Endothelial cell (in vitro differentiated cells): ENCODE measurements at regions not wholly inside any gene's neighbourhood (a gene's known extent, or its start where the extent isn't known, plus 50 kb on each side); places are given as distances from the start of the nearest gene placed in this dataset.

Experiments
- DNase-seq: peaks from one replicate; pipeline ENCODE4 v3.0.0; 2021; ENCODE audit warnings: low spot score
- H3K27ac Mint-ChIP-seq: one replicate; pipeline ENCODE4 v1.8.0; 2021; ENCODE audit warnings: mixed read lengths, inconsistent platforms; ENCODE audit not compliant: unreplicated experiment
- H3K27me3 Mint-ChIP-seq: one replicate; pipeline ENCODE4 v1.8.0; 2021; ENCODE audit warnings: mild to moderate bottlenecking, moderate library complexity, mixed read lengths, inconsistent platforms; ENCODE audit not compliant: unreplicated experiment
- H3K36me3 Mint-ChIP-seq: one replicate; pipeline ENCODE4 v1.8.0; 2021; ENCODE audit warnings: mild to moderate bottlenecking, low read depth, mixed read lengths, inconsistent platforms; ENCODE audit not compliant: unreplicated experiment
- H3K4me1 Mint-ChIP-seq: one replicate; pipeline ENCODE4 v1.8.0; 2021; ENCODE audit warnings: mild to moderate bottlenecking, mixed read lengths, inconsistent platforms; ENCODE audit not compliant: unreplicated experiment
- H3K4me3 Mint-ChIP-seq: one replicate; pipeline ENCODE4 v1.8.0; 2021; ENCODE audit warnings: mild to moderate bottlenecking, mixed read lengths, inconsistent platforms; ENCODE audit not compliant: unreplicated experiment
- H3K9me3 Mint-ChIP-seq: one replicate; pipeline ENCODE4 v1.8.0; 2021; ENCODE audit warnings: mixed read lengths, inconsistent platforms; ENCODE audit not compliant: unreplicated experiment
- TF ChIP-seq, protein P1 (sequence below): fragments of 200-600 bp; sonication (generic); IDR thresholded peaks from one replicate; pipeline ENCODE4 v1.5.0; 2021; ENCODE audit warnings: antibody characterized with exemption; ENCODE audit not compliant: unreplicated experiment

DNA sequence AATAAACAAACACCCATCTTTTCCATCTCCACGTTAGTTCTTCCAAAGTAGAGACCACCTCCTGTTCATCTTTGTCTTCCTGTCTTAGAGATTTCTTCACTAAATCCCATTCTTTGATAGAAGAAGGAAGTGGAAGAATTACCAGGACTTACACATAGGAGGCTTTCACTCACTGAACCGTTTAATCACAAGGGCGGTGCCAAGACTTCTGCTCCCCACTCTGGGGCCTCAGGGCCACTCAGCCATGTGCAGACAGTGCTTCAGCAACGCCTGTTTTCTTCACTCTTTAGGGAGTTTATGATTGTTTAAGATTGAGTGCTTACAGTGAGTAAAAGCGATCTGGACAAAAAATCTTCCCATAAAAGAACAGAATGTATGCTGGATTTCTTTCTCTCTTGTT, 63.9 kb upstream of the SORCS3 start:
- peaks cover 5% of the 10 kb centered on the region for H3K27me3 Mint-ChIP-seq
- H3K36me3 Mint-ChIP-seq, result no peaks in the 10 kb centered on the region
- TF ChIP-seq, protein P1, sequence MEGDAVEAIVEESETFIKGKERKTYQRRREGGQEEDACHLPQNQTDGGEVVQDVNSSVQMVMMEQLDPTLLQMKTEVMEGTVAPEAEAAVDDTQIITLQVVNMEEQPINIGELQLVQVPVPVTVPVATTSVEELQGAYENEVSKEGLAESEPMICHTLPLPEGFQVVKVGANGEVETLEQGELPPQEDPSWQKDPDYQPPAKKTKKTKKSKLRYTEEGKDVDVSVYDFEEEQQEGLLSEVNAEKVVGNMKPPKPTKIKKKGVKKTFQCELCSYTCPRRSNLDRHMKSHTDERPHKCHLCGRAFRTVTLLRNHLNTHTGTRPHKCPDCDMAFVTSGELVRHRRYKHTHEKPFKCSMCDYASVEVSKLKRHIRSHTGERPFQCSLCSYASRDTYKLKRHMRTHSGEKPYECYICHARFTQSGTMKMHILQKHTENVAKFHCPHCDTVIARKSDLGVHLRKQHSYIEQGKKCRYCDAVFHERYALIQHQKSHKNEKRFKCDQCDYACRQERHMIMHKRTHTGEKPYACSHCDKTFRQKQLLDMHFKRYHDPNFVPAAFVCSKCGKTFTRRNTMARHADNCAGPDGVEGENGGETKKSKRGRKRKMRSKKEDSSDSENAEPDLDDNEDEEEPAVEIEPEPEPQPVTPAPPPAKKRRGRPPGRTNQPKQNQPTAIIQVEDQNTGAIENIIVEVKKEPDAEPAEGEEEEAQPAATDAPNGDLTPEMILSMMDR, result no peak
- H3K4me3 Mint-ChIP-seq, result no peak overlapping the region
- no peak overlapping the region for H3K27ac Mint-ChIP-seq
- no peaks in the 10 kb centered on the region for H3K9me3 Mint-ChIP-seq
- H3K4me1 Mint-ChIP-seq, result no peaks in the 10 kb centered on the region
- DNase-seq, result no peak

- no peaks in the 10 kb centered on the region for H3K36me3 Mint-ChIP-seq
- H3K4me1 Mint-ChIP-seq, result no peaks in the 10 kb centered on the region
- TF ChIP-seq, protein P1, result peak; percentile 27
- no peaks in the 10 kb centered on the region for H3K9me3 Mint-ChIP-seq
- no peak overlapping the region for H3K27ac Mint-ChIP-seq
- peaks cover 9% of the 10 kb centered on the region for H3K27me3 Mint-ChIP-seq
- H3K4me3 Mint-ChIP-seq, result no peak overlapping the region
- DNase-seq, result no peak
Observed at GRCh38 chr10:104577861-104578521, 63.1 kb upstream of the SORCS3 start.

- Mint-ChIP-seq H3K27me3 (peaks cover 9% of the 10 kb centered on the region), H3K4me3 (no peak overlapping the region), H3K27ac (no peak overlapping the region), H3K9me3 (no peaks in the 10 kb centered on the region), H3K36me3 (no peaks in the 10 kb centered on the region), H3K4me1 (no peaks in the 10 kb centered on the region)
- DNase-seq, result no peak
- TF ChIP-seq, protein P1, result no peak
Observed at GRCh38 chr10:104578671-104579070, 62.4 kb upstream of the SORCS3 start.

DNA sequence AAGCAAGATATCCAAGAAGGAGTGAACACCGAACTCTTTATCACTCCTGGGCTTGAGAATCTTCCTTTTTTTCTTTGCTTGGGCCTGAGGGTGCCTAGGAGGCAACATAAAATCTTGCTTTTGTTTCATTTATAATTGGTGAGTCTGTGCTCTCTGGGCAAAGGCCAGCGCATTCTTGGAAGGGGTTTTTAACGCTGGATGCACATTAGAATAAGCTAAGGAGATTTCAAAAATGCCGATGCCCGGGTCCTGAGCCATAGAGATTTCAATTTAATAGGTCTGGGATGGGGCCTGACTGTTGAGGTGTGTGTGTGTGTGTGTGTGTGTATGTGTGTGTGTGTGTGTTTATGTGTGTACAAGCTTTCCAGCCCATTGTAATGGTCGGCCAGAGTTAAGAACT, 62.0 kb upstream of the SORCS3 start:
- Mint-ChIP-seq H3K36me3 (no peaks in the 10 kb centered on the region), H3K4me3 (no peak overlapping the region), H3K27ac (no peak overlapping the region), H3K9me3 (no peaks in the 10 kb centered on the region), H3K4me1 (no peaks in the 10 kb centered on the region), H3K27me3 (peaks cover 9% of the 10 kb centered on the region)
- TF ChIP-seq, protein P1, result no peak
- no peak for DNase-seq

GRCh38 chr10:104580321-104580720, 60.8 kb upstream of the SORCS3 start:
- Mint-ChIP-seq H3K27me3 (peaks cover 9% of the 10 kb centered on the region), H3K4me1 (no peaks in the 10 kb centered on the region)
- DNase-seq, result no peak

More at GRCh38 chr10:104580321-104580720, 60.8 kb upstream of the SORCS3 start:
- no peak overlapping the region for H3K4me3 Mint-ChIP-seq
- H3K36me3 Mint-ChIP-seq, result no peaks in the 10 kb centered on the region
- TF ChIP-seq, protein P1, result no peak
- H3K9me3 Mint-ChIP-seq, result no peaks in the 10 kb centered on the region
- no peak overlapping the region for H3K27ac Mint-ChIP-seq
